NB4 (cell line): ENCODE measurements at regions not wholly inside any gene's neighbourhood (a gene's known extent, or its start where the extent isn't known, plus 50 kb on each side); places are given as distances from the start of the nearest gene placed in this dataset.

Source experiments
- CTCF ChIP-seq: IDR thresholded peaks from one replicate; pipeline ENCODE4 v1.5.1; 2012; ENCODE audit warnings: low read depth, low read length
- MAX ChIP-seq: IDR thresholded peaks from 2 replicates; pipeline ENCODE4 v1.6.1; 2011; ENCODE audit warnings: low read depth, low read length
- MYC ChIP-seq: IDR thresholded peaks from 2 replicates; pipeline ENCODE4 v1.6.1; 2011; ENCODE audit warnings: low read depth, low read length
- POLR2A ChIP-seq: IDR thresholded peaks from 2 replicates; pipeline ENCODE4 v1.6.1; 2011; ENCODE audit warnings: mild to moderate bottlenecking; ENCODE audit not compliant: insufficient read length; ENCODE audit errors: extremely low read depth

- no peak for TF ChIP-seq CTCF
- TF ChIP-seq MYC, result no peak
- no peak for TF ChIP-seq POLR2A
- no peak for TF ChIP-seq MAX
Observed at GRCh38 chr7:24432677-24433076, 140.6 kb upstream of the PALS2 start.
